ENCODE measurements at regions not wholly inside any gene's neighbourhood (a gene's known extent, or its start where the extent isn't known, plus 50 kb on each side); places are given as distances from the start of the nearest gene placed in this dataset.

DNA sequence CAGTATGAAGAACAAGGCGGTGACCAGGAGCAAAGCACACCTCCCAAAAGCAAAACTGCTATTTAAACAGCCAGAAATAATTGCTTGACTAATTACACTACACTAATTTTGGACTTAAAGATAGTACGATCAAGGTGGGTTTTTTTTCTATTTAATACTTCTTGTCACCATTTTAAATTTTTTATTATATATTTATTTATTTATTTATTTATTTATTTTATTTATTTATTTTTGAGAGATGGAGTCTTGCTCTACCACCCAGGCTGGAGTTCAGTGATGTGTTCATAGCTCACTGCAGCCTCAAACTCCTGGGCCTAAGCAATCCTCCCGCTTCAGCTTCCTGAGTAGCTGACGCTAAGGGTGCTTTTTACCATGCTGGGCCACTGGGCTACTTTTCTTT, 146.2 kb upstream of the IRX1 start:
- no peak overlapping the region for H3K9ac ChIP-seq (ENCODE audit: control insufficient read depth, insufficient read depth, low read length)
- H3K79me2 ChIP-seq (ENCODE audit: control insufficient read depth, insufficient read depth, low read length), result no peaks in the 10 kb centered on the region
- intact Hi-C loops (cut with micrococcal nuclease; ENCODE audit: unreplicated experiment), result no loop called here
- no peak overlapping the region for H3K27ac ChIP-seq (ENCODE audit: control insufficient read depth, insufficient read depth)
- H3K4me2 ChIP-seq (ENCODE audit: control insufficient read depth, insufficient read depth), result no peak overlapping the region
- FAIRE-seq (no peak), ATAC-seq (no peak), DNase-seq (ENCODE audit: low read depth, low spot score) (no peak)
- H4K20me1 ChIP-seq (ENCODE audit: control insufficient read depth, insufficient read depth), result no peaks in the 10 kb centered on the region
- POLR2A ChIA-PET, result no interaction called here
- no peaks in the 10 kb centered on the region for H3K4me1 ChIP-seq (ENCODE audit: control insufficient read depth, insufficient read depth, low read length)
- no peaks in the 10 kb centered on the region for H3K36me3 ChIP-seq (ENCODE audit: control insufficient read depth in 2 of 2, insufficient read depth in 2 of 2, low read length in 1 of 2)
- RAD21 ChIA-PET (ENCODE audit: unreplicated experiment), result no interaction called here
- H3K27me3 ChIP-seq (replicated peaks in 1 of 2; ENCODE audit: control insufficient read depth in 2 of 2, insufficient read depth in 2 of 2, low read length in 1 of 2), result no peaks in the 10 kb centered on the region
- BruUV-seq (replicated peaks), result no TSS peak
- in situ Hi-C loops (cut with MboI), result no loop called here
- CTCF ChIA-PET, result no interaction called here
- no peak overlapping the region for H3K4me3 ChIP-seq
- WGBS (ENCODE audit: insufficient coverage, insufficient replicate concordance, low lambda C conversion rate, missing lambda C conversion rate), result 6% methylated on average over 4 of the region's 4 CpGs
- H3K9me3 ChIP-seq (replicated peaks; ENCODE audit: control insufficient read depth, insufficient read depth, low read length), result no peaks in the 10 kb centered on the region; the same call in 2 of the 3 replicates
- SMC1A ChIA-PET (ENCODE audit: uncharacterized antibody, unreplicated experiment), result no interaction called here
- H2AFZ ChIP-seq (ENCODE audit: control insufficient read depth, low read depth, low read length), result no peak overlapping the region
- no peak for TF ChIP-seq HDAC6 (IDR thresholded peaks at IDR 0.05; ENCODE audit: unreplicated experiment)
- no peak for TF ChIP-seq RB1 (IDR thresholded peaks at IDR 0.05; ENCODE audit: borderline replicate concordance)
- no peak for TF ChIP-seq JUNB (IDR thresholded peaks at IDR 0.05)
- TF ChIP-seq POLR2AphosphoS2 (IDR thresholded peaks at IDR 0.05; ENCODE audit: low read depth, low read length), result no peak
- no peak for TF ChIP-seq ZBED1 (IDR thresholded peaks at IDR 0.05; ENCODE audit: borderline replicate concordance)
- no peak for TF ChIP-seq FOS (IDR thresholded peaks at IDR 0.05; ENCODE audit: borderline replicate concordance, extremely low read depth, insufficient read length)
- no peak for TF ChIP-seq ATF7 (IDR thresholded peaks at IDR 0.05; ENCODE audit: low read depth)
- no peak for TF ChIP-seq TAF1 (IDR thresholded peaks at IDR 0.05; ENCODE audit: borderline replicate concordance, low read depth, low read length)
- no peak for TF ChIP-seq CREB1 (IDR thresholded peaks at IDR 0.05; ENCODE audit: low read depth)
- TF ChIP-seq JUND (IDR thresholded peaks at IDR 0.05; ENCODE audit: low read depth, low read length), result no peak
- TF ChIP-seq, protein P1, sequence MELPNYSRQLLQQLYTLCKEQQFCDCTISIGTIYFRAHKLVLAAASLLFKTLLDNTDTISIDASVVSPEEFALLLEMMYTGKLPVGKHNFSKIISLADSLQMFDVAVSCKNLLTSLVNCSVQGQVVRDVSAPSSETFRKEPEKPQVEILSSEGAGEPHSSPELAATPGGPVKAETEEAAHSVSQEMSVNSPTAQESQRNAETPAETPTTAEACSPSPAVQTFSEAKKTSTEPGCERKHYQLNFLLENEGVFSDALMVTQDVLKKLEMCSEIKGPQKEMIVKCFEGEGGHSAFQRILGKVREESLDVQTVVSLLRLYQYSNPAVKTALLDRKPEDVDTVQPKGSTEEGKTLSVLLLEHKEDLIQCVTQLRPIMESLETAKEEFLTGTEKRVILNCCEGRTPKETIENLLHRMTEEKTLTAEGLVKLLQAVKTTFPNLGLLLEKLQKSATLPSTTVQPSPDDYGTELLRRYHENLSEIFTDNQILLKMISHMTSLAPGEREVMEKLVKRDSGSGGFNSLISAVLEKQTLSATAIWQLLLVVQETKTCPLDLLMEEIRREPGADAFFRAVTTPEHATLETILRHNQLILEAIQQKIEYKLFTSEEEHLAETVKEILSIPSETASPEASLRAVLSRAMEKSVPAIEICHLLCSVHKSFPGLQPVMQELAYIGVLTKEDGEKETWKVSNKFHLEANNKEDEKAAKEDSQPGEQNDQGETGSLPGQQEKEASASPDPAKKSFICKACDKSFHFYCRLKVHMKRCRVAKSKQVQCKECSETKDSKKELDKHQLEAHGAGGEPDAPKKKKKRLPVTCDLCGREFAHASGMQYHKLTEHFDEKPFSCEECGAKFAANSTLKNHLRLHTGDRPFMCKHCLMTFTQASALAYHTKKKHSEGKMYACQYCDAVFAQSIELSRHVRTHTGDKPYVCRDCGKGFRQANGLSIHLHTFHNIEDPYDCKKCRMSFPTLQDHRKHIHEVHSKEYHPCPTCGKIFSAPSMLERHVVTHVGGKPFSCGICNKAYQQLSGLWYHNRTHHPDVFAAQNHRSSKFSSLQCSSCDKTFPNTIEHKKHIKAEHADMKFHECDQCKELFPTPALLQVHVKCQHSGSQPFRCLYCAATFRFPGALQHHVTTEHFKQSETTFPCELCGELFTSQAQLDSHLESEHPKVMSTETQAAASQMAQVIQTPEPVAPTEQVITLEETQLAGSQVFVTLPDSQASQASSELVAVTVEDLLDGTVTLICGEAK (IDR thresholded peaks at IDR 0.05; ENCODE audit: borderline replicate concordance), result no peak
- no peak for TF ChIP-seq KDM1A (IDR thresholded peaks at IDR 0.05; ENCODE audit: borderline replicate concordance)
- TF ChIP-seq RCOR1 (conservative IDR thresholded peaks at IDR 0.05; ENCODE audit: low read depth, low read length), result no peak
- TF ChIP-seq, protein P2, sequence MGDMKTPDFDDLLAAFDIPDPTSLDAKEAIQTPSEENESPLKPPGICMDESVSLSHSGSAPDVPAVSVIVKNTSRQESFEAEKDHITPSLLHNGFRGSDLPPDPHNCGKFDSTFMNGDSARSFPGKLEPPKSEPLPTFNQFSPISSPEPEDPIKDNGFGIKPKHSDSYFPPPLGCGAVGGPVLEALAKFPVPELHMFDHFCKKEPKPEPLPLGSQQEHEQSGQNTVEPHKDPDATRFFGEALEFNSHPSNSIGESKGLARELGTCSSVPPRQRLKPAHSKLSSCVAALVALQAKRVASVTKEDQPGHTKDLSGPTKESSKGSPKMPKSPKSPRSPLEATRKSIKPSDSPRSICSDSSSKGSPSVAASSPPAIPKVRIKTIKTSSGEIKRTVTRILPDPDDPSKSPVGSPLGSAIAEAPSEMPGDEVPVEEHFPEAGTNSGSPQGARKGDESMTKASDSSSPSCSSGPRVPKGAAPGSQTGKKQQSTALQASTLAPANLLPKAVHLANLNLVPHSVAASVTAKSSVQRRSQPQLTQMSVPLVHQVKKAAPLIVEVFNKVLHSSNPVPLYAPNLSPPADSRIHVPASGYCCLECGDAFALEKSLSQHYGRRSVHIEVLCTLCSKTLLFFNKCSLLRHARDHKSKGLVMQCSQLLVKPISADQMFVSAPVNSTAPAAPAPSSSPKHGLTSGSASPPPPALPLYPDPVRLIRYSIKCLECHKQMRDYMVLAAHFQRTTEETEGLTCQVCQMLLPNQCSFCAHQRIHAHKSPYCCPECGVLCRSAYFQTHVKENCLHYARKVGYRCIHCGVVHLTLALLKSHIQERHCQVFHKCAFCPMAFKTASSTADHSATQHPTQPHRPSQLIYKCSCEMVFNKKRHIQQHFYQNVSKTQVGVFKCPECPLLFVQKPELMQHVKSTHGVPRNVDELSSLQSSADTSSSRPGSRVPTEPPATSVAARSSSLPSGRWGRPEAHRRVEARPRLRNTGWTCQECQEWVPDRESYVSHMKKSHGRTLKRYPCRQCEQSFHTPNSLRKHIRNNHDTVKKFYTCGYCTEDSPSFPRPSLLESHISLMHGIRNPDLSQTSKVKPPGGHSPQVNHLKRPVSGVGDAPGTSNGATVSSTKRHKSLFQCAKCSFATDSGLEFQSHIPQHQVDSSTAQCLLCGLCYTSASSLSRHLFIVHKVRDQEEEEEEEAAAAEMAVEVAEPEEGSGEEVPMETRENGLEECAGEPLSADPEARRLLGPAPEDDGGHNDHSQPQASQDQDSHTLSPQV (IDR thresholded peaks at IDR 0.05), result no peak
- TF ChIP-seq, protein P3, sequence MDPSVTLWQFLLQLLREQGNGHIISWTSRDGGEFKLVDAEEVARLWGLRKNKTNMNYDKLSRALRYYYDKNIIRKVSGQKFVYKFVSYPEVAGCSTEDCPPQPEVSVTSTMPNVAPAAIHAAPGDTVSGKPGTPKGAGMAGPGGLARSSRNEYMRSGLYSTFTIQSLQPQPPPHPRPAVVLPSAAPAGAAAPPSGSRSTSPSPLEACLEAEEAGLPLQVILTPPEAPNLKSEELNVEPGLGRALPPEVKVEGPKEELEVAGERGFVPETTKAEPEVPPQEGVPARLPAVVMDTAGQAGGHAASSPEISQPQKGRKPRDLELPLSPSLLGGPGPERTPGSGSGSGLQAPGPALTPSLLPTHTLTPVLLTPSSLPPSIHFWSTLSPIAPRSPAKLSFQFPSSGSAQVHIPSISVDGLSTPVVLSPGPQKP (IDR thresholded peaks at IDR 0.05; ENCODE audit: low read depth, low read length), result no peak
- TF ChIP-seq PAX5 (IDR thresholded peaks at IDR 0.05; ENCODE audit: borderline replicate concordance, low read depth, low read length), result no peak
- TF ChIP-seq, protein P4, sequence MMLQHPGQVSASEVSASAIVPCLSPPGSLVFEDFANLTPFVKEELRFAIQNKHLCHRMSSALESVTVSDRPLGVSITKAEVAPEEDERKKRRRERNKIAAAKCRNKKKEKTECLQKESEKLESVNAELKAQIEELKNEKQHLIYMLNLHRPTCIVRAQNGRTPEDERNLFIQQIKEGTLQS (IDR thresholded peaks at IDR 0.05; ENCODE audit: borderline replicate concordance, extremely low read depth, low read depth, low read length), result no peak
